NB4 (cell line): ENCODE measurements at regions not wholly inside any gene's neighbourhood (a gene's known extent, or its start where the extent isn't known, plus 50 kb on each side); places are given as distances from the start of the nearest gene placed in this dataset.

ENCODE experiments used
- DNase-seq: peaks from one replicate; pipeline ENCODE4 v3.0.0; 2010; ENCODE audit warnings: low read depth
- H3K4me3 ChIP-seq: one replicate; pipeline ENCODE4 v1.5.1; 2011; ENCODE audit warnings: mild to moderate bottlenecking, low read depth, low read length, moderate library complexity
- CTCF ChIP-seq: IDR thresholded peaks from one replicate; pipeline ENCODE4 v1.5.1; 2012; ENCODE audit warnings: low read depth, low read length
- MAX ChIP-seq: IDR thresholded peaks from 2 replicates; pipeline ENCODE4 v1.6.1; 2011; ENCODE audit warnings: low read depth, low read length
- MYC ChIP-seq: IDR thresholded peaks from 2 replicates; pipeline ENCODE4 v1.6.1; 2011; ENCODE audit warnings: low read depth, low read length
- POLR2A ChIP-seq: IDR thresholded peaks from 2 replicates; pipeline ENCODE4 v1.6.1; 2011; ENCODE audit warnings: mild to moderate bottlenecking; ENCODE audit not compliant: insufficient read length; ENCODE audit errors: extremely low read depth

GRCh38 chr21:32946654-32947053, 79.1 kb upstream of the OLIG2 start:
- TF ChIP-seq POLR2A (no peak), MAX (no peak), CTCF (no peak)
- no peak for DNase-seq
- no peak overlapping the region for H3K4me3 ChIP-seq

- no peak overlapping the region for H3K4me3 ChIP-seq
- TF ChIP-seq MYC = no peak
- no peak for DNase-seq
Observed at GRCh38 chr21:32947736-32948135, 78.0 kb upstream of the OLIG2 start.

GRCh38 chr21:32949701-32950100, 76.0 kb upstream of the OLIG2 start:
- TF ChIP-seq MYC = no peak
- no peak for TF ChIP-seq MAX
- TF ChIP-seq POLR2A = no peak
- TF ChIP-seq CTCF = no peak
- no peak overlapping the region for H3K4me3 ChIP-seq
- DNase-seq = no peak

GRCh38 chr21:32951041-32951440, 74.7 kb upstream of the OLIG2 start:
- TF ChIP-seq MAX (no peak), POLR2A (no peak), CTCF (no peak), MYC (no peak)

GRCh38 chr21:32954353-32954752, 71.4 kb upstream of the OLIG2 start:
- TF ChIP-seq MYC (no peak), MAX (no peak)
- H3K4me3 ChIP-seq = no peak overlapping the region
- no peak for DNase-seq

More at GRCh38 chr21:32951041-32951440, 74.7 kb upstream of the OLIG2 start:
- no peak overlapping the region for H3K4me3 ChIP-seq
- no peak for DNase-seq

GRCh38 chr21:32955311-32956060, 70.2 kb upstream of the OLIG2 start:
- H3K4me3 ChIP-seq = no peak overlapping the region
- TF ChIP-seq CTCF = no peak
- no peak for DNase-seq

- TF ChIP-seq POLR2A (no peak), CTCF (no peak), MYC (no peak), MAX (no peak)
- DNase-seq = no peak
- no peak overlapping the region for H3K4me3 ChIP-seq
Observed at GRCh38 chr21:32956061-32956656, 69.6 kb upstream of the OLIG2 start.
